ENCODE measurements at regions not wholly inside any gene's neighbourhood (a gene's known extent, or its start where the extent isn't known, plus 50 kb on each side); places are given as distances from the start of the nearest gene placed in this dataset.

GRCh38 chr3:73235768-73236167, 174.3 kb downstream of the EBLN2 start:
- TF ChIP-seq POLR2A (IDR thresholded peaks at IDR 0.05; ENCODE audit: extremely low read depth, insufficient read length), result no peak
- no peak overlapping the region for H3K4me3 ChIP-seq (ENCODE audit: low read depth, low read length)

GRCh38 chr3:73236867-73237266, 175.4 kb downstream of the EBLN2 start:
- no peak for TF ChIP-seq CTCF (IDR thresholded peaks at IDR 0.05; ENCODE audit: low read depth, low read length)
- TF ChIP-seq MAX (IDR thresholded peaks at IDR 0.05; ENCODE audit: low read depth, low read length), result no peak
- TF ChIP-seq POLR2A (IDR thresholded peaks at IDR 0.05; ENCODE audit: extremely low read depth, insufficient read length), result no peak
- no peak for TF ChIP-seq MYC (IDR thresholded peaks at IDR 0.05; ENCODE audit: low read depth, low read length)
- no peak overlapping the region for H3K4me3 ChIP-seq (ENCODE audit: low read depth, low read length)
- DNase-seq (ENCODE audit: low read depth), result no peak

More at GRCh38 chr3:73235768-73236167, 174.3 kb downstream of the EBLN2 start:
- no peak for DNase-seq (ENCODE audit: low read depth)

GRCh38 chr3:73243740-73244139, 182.3 kb downstream of the EBLN2 start:
- no peak overlapping the region for H3K4me3 ChIP-seq (ENCODE audit: low read depth, low read length)
- TF ChIP-seq MAX (IDR thresholded peaks at IDR 0.05; ENCODE audit: low read depth, low read length) (no peak), POLR2A (IDR thresholded peaks at IDR 0.05; ENCODE audit: extremely low read depth, insufficient read length) (no peak), MYC (IDR thresholded peaks at IDR 0.05; ENCODE audit: low read depth, low read length) (no peak), CTCF (IDR thresholded peaks at IDR 0.05; ENCODE audit: low read depth, low read length) (no peak)
- DNase-seq (ENCODE audit: low read depth), result no peak

- TF ChIP-seq CTCF (IDR thresholded peaks at IDR 0.05; ENCODE audit: low read depth, low read length) (no peak), MAX (IDR thresholded peaks at IDR 0.05; ENCODE audit: low read depth, low read length) (no peak)
- H3K4me3 ChIP-seq (ENCODE audit: low read depth, low read length), result no peak overlapping the region
- peak; percentile 56 for DNase-seq (ENCODE audit: low read depth)
Observed at GRCh38 chr3:73245459-73245858, 184.0 kb downstream of the EBLN2 start.

- no peak for DNase-seq (ENCODE audit: low read depth)
- TF ChIP-seq POLR2A (IDR thresholded peaks at IDR 0.05; ENCODE audit: extremely low read depth, insufficient read length), result no peak
- no peak for TF ChIP-seq MAX (IDR thresholded peaks at IDR 0.05; ENCODE audit: low read depth, low read length)
- no peak for TF ChIP-seq MYC (IDR thresholded peaks at IDR 0.05; ENCODE audit: low read depth, low read length)
- TF ChIP-seq CTCF (IDR thresholded peaks at IDR 0.05; ENCODE audit: low read depth, low read length), result no peak
- H3K4me3 ChIP-seq (ENCODE audit: low read depth, low read length), result no peak overlapping the region
Observed at GRCh38 chr3:73249047-73249446, 187.6 kb downstream of the EBLN2 start.

- DNase-seq (ENCODE audit: low read depth), result no peak
- no peak overlapping the region for H3K4me3 ChIP-seq (ENCODE audit: low read depth, low read length)
- TF ChIP-seq POLR2A (IDR thresholded peaks at IDR 0.05; ENCODE audit: extremely low read depth, insufficient read length), result no peak
- TF ChIP-seq MAX (IDR thresholded peaks at IDR 0.05; ENCODE audit: low read depth, low read length), result no peak
- no peak for TF ChIP-seq MYC (IDR thresholded peaks at IDR 0.05; ENCODE audit: low read depth, low read length)
- no peak for TF ChIP-seq CTCF (IDR thresholded peaks at IDR 0.05; ENCODE audit: low read depth, low read length)
Observed at GRCh38 chr3:73254062-73254461, 192.6 kb downstream of the EBLN2 start.

Data from NB4 (cell line).